ENCODE measurements at regions not wholly inside any gene's neighbourhood (a gene's known extent, or its start where the extent isn't known, plus 50 kb on each side); places are given as distances from the start of the nearest gene placed in this dataset.

DNA sequence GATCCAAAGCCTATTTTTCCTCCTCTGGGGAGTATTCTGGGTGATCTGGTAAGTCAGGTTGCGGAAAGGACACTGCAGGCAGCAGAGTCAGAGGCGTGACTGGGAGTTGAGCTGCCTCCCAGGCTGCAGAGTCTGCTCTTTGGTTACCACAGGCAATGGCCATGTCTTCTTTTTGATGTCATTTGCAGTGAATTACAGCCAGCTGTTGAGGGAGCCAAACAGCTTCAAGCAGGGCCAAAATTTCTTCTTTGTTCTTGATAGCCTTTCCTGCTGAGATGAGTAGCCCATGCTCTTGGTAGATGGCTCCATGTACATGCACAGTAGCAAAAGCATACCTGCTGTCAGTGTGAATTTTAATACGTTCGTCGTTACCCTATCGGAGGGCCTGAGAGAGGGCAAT is 116.6 kb upstream of the PZP start:
- DNase-seq = no peak
- H3K4me3 ChIP-seq (ENCODE audit: low read depth in 2 of 2, low read length in 1 of 2) = no peak overlapping the region
- ChIA-PET CTCF (interaction anchor here (0.8 to 1.4 kb wide), 2 partner anchors 144 to 261 kb away, joined by 3 to 4 read pairs; no protein-coding TSS in a partner anchor), POLR2A (no interaction called here)
- H3K27me3 ChIP-seq (ENCODE audit: insufficient read depth) = no peaks in the 10 kb centered on the region; the same call in 1 of the 2 replicates
- no peak overlapping the region for H2AFZ ChIP-seq (ENCODE audit: low read depth)
- TF ChIP-seq RXRA (IDR thresholded peaks at IDR 0.05; ENCODE audit: borderline replicate concordance, low read depth) (no peak), EZH2phosphoT487 (IDR thresholded peaks at IDR 0.05; ENCODE audit: borderline replicate concordance, low read depth) (no peak), NFIC (IDR thresholded peaks at IDR 0.05; ENCODE audit: borderline replicate concordance) (no peak), SIN3A (IDR thresholded peaks at IDR 0.05; ENCODE audit: borderline replicate concordance, low read depth, low read length) (no peak), RFX5 (IDR thresholded peaks at IDR 0.05; ENCODE audit: low read length) (no peak), EP300 (IDR thresholded peaks at IDR 0.05; ENCODE audit: borderline replicate concordance in 1 of 2, low read depth in 1 of 2, low read length in 1 of 2) (no peak), CHD2 (IDR thresholded peaks at IDR 0.05; ENCODE audit: low read length, partially characterized antibody) (no peak), GATA2 (CRISPR knock-in tag; IDR thresholded peaks at IDR 0.05) (no peak), MEF2A (IDR thresholded peaks at IDR 0.05; ENCODE audit: borderline replicate concordance, low read depth) (no peak), FOXJ3 (CRISPR knock-in tag; IDR thresholded peaks at IDR 0.05) (no peak), FOSL2 (IDR thresholded peaks at IDR 0.05; ENCODE audit: borderline replicate concordance, low read depth) (no peak), POLR2AphosphoS5 (IDR thresholded peaks at IDR 0.05; ENCODE audit: low read depth, low read length) (no peak), TCF12 (IDR thresholded peaks at IDR 0.05) (no peak), JUND (IDR thresholded peaks at IDR 0.05) (no peak), TEAD4 (IDR thresholded peaks at IDR 0.05; ENCODE audit: borderline replicate concordance, insufficient read depth) (no peak), NRF1 (IDR thresholded peaks at IDR 0.05; ENCODE audit: low read depth, low read length) (no peak), ELF1 (IDR thresholded peaks at IDR 0.05) (no peak)
- TF ChIP-seq, protein P1, sequence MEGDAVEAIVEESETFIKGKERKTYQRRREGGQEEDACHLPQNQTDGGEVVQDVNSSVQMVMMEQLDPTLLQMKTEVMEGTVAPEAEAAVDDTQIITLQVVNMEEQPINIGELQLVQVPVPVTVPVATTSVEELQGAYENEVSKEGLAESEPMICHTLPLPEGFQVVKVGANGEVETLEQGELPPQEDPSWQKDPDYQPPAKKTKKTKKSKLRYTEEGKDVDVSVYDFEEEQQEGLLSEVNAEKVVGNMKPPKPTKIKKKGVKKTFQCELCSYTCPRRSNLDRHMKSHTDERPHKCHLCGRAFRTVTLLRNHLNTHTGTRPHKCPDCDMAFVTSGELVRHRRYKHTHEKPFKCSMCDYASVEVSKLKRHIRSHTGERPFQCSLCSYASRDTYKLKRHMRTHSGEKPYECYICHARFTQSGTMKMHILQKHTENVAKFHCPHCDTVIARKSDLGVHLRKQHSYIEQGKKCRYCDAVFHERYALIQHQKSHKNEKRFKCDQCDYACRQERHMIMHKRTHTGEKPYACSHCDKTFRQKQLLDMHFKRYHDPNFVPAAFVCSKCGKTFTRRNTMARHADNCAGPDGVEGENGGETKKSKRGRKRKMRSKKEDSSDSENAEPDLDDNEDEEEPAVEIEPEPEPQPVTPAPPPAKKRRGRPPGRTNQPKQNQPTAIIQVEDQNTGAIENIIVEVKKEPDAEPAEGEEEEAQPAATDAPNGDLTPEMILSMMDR (IDR thresholded peaks at IDR 0.05) = no peak
- TF ChIP-seq, protein P2, sequence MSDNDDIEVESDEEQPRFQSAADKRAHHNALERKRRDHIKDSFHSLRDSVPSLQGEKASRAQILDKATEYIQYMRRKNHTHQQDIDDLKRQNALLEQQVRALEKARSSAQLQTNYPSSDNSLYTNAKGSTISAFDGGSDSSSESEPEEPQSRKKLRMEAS (IDR thresholded peaks at IDR 0.05; ENCODE audit: low read depth) = no peak
- TF ChIP-seq, protein P3, sequence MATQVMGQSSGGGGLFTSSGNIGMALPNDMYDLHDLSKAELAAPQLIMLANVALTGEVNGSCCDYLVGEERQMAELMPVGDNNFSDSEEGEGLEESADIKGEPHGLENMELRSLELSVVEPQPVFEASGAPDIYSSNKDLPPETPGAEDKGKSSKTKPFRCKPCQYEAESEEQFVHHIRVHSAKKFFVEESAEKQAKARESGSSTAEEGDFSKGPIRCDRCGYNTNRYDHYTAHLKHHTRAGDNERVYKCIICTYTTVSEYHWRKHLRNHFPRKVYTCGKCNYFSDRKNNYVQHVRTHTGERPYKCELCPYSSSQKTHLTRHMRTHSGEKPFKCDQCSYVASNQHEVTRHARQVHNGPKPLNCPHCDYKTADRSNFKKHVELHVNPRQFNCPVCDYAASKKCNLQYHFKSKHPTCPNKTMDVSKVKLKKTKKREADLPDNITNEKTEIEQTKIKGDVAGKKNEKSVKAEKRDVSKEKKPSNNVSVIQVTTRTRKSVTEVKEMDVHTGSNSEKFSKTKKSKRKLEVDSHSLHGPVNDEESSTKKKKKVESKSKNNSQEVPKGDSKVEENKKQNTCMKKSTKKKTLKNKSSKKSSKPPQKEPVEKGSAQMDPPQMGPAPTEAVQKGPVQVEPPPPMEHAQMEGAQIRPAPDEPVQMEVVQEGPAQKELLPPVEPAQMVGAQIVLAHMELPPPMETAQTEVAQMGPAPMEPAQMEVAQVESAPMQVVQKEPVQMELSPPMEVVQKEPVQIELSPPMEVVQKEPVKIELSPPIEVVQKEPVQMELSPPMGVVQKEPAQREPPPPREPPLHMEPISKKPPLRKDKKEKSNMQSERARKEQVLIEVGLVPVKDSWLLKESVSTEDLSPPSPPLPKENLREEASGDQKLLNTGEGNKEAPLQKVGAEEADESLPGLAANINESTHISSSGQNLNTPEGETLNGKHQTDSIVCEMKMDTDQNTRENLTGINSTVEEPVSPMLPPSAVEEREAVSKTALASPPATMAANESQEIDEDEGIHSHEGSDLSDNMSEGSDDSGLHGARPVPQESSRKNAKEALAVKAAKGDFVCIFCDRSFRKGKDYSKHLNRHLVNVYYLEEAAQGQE (IDR thresholded peaks at IDR 0.05; ENCODE audit: low read depth, low read length) = no peak
- H4K20me1 ChIP-seq (ENCODE audit: insufficient read depth) = no peaks in the 10 kb centered on the region
- no peak overlapping the region for H3K4me2 ChIP-seq
- no peaks in the 10 kb centered on the region for H3K79me2 ChIP-seq (ENCODE audit: insufficient read depth)
- H3K9ac ChIP-seq = no peak overlapping the region
- no peaks in the 10 kb centered on the region for H3K9me3 ChIP-seq
- no peak overlapping the region for H3K27ac ChIP-seq (ENCODE audit: low read depth in 2 of 2, low read length in 1 of 2)
- no peaks in the 10 kb centered on the region for H3F3A ChIP-seq (replicated peaks; ENCODE audit: insufficient read depth)
- H3K36me3 ChIP-seq (replicated peaks in 1 of 2; ENCODE audit: control insufficient read depth in 1 of 2, insufficient read depth in 2 of 2, low read length in 1 of 2) = no peaks in the 10 kb centered on the region
- H3K9me2 ChIP-seq = no peaks in the 10 kb centered on the region
- WGBS (ENCODE audit: low lambda C conversion rate) = 64% methylated on average over 5 of the region's 6 CpGs
- H3K4me1 ChIP-seq (ENCODE audit: control insufficient read depth in 1 of 2, insufficient read depth in 2 of 2, low read depth in 1 of 2, low read length in 1 of 2) = no peaks in the 10 kb centered on the region
